ENCODE measurements at regions not wholly inside any gene's neighbourhood (a gene's known extent, or its start where the extent isn't known, plus 50 kb on each side); places are given as distances from the start of the nearest gene placed in this dataset.

DNA sequence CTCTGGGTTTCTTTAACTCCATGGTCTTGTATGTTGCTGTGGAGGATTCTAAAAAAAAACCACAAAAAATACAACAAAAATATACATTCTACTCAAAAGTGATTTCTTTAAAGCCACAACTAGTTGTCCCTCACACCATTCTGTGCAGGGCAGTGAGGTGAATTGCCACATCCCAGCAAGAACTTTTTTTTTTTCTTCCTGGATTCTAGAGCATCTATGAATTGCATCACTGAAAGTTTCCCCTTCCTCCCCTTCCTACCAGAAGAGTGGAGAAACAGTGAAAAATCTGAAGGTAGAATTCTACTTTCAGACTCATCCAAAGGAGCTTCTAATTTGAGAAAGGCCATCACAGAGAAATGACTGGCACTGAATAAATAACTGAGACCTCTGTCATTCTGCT lies 395.3 kb downstream of the AEBP2 start:
- DNase-seq, result no peak

DNA sequence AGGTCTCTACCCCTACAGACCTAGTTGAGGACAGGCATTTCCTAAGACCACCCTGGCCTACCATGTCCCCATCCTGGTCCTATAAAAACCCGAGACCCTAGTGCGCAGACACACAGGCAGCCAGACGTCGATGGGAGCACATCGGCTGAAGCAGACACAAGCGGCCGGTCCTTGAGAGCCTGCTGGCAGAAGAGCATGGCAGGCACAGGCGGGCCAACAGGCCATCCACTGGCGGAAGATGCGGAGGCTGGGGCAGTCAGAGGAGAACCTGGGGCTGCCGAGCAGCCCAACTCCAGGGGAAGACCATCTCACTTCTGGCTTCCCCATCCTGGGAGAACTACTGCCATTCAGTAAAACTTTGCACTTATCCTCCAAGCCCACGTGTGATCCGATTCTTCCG lies 396.8 kb downstream of the AEBP2 start:
- no peak for DNase-seq

DNA sequence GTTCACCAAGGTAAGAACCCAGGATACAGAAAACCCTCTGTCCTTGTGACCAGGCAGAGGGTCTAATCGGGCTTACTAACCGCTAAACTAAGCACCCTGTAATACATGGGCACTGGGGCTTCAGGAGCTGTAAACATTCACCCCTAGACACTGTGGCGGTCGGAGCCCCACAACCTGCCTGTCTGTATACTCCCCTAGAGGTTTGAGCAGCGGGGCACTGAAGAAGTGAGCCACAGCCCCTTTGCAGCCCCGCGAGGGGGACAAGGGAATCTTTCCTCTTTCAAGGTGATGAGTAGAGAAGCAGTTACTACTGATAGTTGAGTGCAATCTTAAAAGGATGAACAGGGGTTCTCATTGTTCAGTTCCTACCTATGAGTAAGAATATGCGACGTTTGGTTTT lies 397.2 kb downstream of the AEBP2 start:
- DNase-seq, result no peak

DNA sequence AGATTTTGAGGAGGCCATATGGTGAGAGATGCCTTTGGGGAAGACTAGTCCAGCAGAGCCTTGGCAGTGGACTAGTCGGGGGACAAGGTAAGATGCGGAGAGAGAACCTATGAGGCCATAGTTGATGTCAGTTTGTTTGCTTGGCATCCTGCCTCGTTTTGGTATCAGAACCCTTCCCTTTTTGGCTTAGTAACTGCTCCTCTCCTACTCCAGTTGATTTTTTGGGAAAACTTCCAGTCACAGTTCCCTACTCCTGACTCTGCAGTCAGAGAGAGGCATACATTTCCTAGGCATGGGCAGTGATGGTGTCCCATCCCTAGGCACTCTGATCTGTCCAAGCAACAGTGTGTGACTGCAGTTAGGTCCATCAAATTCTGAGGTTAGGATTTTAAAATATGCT lies 398.3 kb downstream of the AEBP2 start:
- no peak for DNase-seq

DNA sequence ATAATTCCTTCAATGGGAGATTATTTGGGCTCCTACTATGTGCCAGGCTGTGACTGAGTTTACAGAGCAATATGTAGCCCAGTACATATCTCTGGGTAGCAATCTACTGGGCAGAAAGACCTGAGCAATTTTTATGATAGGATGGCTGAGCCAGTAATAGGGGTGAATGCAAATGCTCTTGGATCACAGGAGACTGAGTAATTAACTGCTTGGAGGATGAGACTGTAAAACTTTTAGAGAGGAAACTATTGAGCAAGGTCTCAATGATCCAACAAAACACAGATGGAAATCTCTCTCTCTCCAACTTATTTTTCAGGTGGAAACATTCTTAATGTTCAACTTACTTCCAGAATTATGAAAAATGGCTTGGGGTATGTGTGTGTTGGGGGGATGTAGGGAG lies 402.2 kb downstream of the AEBP2 start:
- no peak for DNase-seq

DNA sequence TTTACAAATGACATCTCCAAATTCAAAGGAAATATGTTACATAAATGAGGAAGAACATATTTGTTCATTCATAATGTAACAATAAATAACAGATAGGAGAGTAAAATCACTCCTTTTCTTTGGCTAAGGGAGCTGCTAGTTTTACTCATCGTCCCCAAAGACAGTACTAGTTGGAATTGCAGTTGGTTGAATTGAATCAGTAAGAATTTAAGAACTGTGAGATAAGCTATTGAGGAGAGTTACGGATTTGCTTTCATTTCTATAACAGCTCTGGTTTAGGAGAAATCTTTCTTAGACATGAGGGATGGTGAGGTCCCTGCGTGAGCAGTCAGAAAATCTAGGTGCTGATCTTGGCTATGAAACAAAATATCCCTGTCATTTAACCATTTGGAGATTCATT lies 402.8 kb downstream of the AEBP2 start:
- no peak for DNase-seq

DNA sequence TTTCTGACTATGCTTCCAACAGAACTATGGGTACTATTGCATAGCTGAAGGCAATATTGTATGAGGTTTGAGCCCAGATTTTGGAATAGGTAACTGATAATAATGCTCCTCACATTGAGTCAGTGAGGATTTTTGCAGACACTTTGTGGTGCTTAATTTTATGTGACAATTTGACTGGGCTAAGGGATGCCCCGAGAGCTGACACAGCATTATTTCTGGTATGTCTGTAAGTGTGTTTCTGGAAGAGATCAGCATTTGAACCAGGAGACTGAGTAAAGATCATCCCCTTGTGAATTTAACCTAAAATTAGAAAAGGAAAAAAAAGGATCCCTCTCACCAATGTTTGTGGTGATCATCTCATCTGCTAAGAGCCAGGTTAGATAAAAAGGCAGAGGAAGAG lies 404.9 kb downstream of the AEBP2 start:
- no peak for DNase-seq

DNA sequence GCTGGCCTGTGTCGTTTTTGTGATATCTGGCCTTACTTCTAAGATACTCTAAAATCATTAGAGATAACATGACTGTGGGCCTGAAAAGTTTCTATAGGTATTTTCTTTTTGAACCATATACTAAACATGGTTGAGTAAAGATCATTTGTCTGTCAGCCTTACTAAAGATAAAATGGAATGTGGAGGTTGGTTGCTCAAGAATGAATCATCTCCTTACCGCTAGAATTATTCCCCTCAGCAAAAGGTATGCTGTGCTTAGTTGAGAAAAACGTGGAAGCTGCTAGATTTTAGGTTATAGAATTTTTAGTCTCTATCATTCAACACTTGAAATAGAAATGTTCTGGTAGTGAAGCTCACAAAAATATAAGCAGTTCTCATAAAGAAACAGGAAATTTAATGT lies 407.3 kb downstream of the AEBP2 start:
- DNase-seq, result no peak

DNA sequence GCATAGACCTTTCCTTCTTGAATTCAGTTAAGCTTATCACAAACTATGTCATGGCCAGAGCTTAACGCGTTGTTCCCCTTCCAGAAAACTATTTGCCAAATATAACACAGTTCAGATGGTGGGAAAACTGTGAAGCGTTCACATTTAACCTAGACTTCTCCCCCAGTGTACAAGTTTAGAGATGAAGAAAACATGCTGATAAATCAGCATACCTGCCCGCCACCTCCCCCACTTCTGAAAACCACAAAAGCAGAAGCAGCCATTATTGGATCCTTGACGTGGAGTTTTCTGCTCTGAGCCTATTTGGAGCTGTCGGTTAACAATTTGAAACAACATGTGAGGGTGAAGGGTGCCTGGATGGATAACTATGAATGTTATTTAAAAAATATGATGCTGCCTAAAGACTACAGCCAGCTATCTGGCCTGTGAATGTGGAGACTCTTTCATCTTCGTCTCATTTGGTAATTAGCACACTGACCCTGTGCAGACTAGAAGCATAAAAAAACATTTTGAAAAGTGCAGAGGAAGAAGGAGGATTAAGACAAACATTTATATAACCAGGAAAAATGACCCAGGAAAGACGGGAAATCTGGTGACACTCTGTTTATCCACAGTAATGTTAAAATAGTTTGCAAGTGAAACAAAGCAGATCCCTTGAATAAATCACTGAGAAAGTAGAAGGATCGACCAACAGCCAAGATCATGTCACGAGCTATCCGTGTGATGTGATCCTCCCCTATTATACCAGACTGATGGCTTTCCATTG lies 408.2 kb downstream of the AEBP2 start:
- no peak for DNase-seq

DNA sequence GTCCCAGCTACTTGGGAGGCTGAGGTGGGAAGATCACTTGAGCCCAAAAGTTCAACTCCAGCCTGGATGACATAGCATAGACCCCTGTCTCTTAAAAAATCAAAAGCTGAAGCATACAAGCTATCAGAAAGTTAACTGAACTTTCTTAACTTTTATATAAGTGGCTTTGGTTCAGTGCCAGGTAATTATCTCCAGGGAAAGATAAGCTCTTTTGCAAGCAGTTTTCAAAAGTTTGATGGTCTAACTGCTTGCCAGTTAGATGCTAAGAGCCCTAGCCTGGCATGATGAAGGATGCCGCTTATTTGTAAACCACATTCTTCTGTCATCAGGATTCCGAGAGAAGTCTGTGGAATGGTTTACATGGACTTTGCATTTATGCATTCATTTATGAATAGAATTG lies 409.1 kb downstream of the AEBP2 start:
- no peak for DNase-seq

DNA sequence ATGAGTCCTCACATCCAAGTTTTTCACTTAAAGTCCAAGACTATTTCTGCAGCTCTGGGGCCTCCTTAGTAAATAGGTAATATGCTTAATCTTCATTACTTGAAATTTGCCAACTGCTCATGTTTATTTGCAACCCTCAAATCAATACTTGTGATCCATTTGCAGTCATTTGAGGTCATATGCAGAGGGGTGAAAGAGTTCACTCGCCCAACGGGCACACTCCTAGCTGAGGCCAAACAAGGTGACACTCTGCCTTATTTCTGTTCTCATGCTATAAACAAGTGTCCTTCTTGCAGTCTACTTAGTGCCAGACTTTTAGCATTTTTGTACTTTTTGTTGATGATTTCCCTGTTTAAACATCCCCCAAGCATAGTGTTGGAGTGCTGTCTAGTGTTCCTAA lies 409.9 kb downstream of the AEBP2 start:
- no peak for DNase-seq

DNA sequence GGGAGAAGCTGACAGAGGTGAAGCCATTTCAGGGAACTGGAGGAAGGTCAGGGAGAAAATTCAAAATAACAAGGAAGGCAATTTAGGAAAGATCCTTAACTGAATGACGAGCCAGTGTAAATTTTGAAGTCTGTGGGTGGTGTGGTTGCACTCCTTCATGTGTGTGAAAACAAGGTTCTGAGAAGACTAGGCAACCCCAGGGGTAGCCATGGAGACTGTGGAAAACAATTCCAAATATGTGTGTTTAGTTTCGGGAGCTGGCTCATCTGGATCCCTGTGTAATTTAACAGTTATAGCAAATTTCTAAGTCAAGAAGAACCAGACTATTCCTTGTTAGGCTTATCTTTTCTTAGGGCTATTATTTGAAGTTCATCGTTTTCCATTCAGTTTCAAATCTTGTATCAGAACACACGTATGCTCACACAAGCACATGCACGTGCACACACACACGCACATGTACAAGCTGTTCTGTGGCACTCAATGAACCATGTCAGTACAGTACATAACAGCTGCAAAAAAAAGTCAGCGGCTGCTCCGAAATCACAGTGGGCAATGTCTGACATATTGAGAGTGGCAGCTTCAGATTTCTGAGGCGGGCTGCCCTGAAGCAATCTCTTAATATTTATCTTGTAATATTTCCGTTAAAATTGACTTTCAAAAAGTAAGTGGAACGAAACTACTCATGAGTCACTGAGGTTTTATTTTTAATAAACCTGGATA lies 411.2 kb downstream of the AEBP2 start:
- DNase-seq, result no peak

DNA sequence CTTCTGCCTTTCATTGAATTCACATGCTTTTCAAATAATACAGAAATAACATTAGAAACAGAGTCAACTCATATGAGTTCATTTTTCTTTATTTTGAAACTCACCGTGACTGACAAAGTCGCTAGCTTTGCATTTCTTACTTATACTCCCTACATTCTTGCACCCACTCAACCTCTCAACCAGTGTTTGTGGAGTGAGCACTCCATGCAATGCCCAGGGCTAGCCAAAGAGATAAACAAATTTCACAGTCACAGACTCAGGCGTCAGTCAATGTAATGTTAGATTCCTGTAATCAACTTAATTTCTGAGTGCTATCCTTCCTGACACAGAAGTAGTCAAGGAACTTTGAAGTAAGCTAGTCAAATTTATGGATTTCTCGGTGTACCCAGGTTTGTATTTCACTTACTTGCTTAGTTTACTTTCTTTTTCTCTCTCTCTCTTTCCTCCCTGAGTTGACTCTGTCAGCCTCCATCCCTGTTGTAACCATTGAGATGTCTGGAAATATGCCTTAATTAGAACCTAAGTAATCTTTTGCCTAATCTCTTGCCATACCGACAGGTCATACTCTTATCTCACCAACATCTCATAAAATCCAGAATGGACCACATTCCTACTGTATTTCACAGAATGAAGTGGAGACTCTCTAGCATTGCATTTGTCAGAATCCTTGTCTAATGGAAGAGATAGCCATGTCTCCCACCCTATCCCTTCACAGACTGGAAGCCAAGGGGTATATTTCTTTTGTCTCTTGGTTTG lies 413.0 kb downstream of the AEBP2 start:
- no peak for DNase-seq

DNA sequence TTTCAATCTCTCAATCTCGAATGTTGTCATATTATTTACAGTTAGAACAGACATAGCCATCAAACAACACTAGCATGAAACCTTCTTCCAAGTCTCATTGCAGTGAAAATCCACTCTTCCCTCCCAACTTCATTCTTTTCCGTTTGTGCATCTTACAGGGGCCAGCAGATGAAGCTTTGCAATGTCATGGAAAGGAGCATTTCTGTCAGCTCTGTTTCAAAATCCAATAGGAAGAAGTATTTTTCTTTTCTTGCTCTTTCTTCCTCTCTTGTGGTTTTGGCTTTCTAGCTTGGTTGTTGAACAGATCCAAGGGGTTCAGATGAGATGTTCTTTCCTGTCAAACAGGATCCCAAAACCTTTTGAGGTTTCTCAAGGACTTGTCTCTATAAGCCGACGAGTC lies 416.6 kb downstream of the AEBP2 start:
- no peak for DNase-seq

DNA sequence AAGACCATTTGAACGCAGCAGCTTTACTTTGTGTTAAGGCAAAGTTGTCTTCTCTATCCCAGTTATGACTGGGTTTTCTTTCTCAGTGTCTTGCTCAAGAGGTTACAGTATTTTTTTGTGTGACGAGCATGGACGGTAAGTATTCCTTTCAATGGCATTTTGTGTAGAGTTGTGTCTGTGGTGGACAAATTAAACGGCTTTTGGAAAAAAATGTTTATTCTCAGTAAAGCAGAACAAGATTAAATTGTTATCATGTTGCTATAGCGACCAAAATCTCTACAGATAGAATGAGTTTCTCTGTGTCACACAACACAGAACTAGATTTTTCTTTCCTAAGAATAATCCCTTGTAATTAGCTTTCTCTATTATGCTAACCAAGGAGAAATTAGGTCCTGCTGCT lies 417.1 kb downstream of the AEBP2 start:
- no peak for DNase-seq

DNA sequence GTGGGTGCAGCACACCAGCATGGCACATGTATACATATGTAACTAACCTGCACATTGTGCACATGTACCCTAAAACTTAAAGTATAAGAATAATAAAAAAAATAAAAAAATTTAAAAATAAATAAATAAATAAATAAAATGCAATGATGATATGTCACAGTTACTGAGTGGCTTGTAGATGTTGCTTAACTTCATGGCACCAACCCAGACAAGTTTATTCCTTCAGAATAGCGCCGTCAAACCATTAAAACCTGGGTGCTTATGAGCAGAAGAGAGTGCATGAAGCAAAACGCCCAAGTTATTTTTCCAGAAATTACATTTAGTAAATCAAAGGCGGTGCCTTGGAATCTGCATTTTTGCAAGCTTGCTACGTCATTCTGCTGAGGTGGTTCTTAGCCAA lies 417.9 kb downstream of the AEBP2 start:
- DNase-seq, result no peak

DNA sequence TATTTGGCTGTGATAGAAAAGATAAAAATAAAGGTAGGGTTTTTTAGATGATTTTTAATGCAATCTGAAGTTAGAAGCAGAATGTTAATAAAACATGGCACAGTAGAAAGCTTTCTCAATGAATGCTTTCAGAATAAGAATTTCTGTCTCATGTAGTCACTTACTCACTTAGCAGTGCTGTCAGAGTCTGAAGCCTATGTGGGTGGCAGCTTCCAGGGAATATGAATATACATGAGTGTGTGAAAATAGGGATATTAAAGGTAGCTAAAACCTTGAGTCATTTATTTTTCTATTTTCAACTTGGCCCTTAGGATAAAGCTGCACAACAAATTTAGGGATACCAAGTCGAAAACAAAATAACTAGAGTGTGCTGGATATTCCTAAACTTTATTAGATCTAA lies 427.9 kb downstream of the AEBP2 start:
- no peak for DNase-seq

DNA sequence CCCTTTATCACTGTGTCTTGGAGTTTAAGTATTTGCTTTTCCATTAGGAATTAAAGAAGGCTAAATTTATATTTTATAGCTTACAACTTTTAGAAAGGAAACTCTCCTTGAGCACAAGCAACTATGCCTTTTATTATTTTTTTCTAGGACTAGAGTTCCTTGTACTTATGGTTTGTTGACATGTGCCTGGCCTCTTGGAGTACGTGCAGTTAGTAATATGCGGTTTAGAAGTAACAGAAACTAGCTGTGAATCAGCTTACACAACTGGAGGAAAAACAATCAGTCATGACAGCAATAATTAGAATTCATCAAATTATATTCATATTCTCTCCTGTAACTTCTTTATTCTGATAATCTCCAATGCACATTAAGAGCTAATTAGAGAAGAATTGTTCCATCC lies 428.7 kb downstream of the AEBP2 start:
- DNase-seq, result no peak

DNA sequence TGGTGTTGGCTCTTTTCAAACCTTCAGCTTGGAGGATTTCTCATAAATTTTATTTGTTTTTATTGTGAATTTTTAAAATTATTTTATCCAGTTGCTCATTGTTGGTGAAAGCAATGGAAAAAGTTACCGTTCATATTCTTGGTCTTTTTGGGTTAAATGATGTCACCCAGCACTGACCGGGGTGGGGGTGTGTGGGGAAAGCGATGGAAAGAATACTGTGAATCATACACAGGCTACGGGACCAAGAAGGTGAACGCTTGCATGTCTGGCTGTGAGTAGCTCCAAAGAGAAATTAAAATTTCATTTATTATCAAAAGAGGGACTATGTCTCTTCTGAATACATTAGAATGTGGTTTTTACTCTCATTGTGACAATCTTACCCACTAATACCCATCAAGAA lies 430.1 kb downstream of the AEBP2 start:
- DNase-seq, result no peak

DNA sequence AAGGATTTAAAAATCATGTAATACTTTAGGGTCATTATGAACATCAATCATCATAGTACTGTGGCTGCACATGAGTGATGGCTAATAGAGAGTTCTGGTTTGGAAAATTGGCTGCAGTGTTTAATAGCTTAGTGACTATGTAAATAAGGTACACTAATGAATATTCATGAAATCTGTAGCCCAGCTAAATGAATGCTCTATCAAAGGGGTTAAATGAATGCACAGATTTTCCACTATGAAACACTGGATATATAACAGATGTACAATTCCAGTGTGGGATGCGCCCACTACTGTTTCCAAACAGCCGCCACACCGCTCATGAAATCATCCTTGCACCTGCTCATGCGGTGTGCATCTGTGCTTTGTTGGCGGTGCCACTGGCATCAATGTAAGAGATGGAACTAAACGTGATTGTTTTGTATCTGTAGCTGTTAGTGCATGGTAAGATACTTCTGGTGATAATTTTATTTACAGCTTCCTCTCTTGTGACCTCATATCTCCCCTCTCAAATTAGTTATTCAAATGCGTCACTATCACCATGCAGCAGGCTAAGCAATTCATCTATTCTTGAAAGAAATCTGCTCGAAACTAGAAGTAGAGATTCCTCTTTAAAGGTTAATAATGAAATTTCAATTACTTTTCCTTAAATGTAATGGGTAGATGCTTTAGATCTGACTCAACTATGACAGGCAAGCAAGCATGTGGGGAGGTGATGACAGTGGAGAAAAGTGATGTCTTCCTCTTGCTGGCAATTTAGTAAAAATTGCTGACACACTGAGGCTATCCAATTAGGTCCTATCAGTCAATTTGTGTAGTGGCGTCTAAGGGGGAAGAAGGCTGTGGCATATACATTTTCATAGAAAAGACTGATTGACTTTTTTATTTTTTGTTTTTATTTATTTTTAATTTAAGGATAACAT lies 433.6 kb downstream of the AEBP2 start:
- DNase-seq, result no peak

DNA sequence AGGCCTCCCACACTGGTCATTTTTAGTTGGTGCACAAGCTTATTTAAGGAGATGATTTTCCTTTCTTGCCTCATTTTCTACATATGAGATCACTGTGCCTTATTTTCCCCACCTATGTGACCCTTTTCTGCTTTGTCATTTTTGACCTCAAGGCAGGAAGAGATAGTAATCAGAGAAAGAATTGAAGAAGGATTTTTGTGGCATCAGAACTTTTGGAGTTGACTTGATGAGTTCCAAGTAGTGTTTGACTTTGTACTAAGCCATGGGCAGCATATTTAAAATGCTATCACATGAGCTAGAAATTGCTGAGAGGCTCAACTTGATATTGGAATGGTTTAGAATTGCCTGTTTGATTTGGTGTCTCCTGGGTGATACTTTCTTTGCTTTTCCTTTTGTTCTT lies 440.8 kb downstream of the AEBP2 start:
- DNase-seq, result no peak

DNA sequence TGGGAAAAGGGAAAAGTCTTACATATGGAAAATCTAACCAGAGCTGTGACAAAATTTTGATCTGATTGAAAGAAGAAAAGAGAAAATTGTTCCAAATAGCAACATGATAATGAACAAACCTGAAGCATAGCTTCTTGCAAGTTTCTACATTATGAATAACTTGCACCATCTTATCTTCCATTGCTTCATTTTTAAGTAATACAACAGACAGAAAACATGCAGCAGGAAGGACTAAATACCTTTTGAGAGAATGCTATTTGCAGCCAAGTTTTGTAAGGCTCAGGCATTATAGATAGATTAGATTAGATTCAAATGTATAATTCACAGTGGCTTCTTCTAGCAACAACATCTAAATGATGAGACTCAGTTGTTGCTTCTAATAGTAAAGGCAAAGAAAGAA lies 441.4 kb downstream of the AEBP2 start:
- no peak for DNase-seq

DNA sequence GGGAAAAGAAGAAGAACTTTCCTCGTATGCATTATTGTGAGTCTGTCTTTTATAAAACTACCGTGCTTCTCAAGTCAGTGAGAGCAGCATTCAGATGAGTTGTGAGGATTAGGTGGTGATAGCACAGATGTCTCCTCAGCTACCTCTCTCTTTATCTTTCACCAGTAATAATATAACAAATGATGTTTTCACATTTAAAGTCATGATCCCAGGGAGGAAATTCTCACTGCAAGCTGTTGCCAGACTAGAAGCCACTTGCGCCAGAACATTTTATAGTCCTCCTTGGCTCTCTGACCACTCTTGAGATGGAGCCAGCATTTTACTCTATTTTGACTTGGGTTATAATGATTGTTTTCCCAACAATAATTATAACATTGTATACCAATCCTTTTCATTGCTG lies 443.1 kb downstream of the AEBP2 start:
- no peak for DNase-seq

Measured in hindlimb muscle (tissue), 1 donor.